ENCODE measurements at regions not wholly inside any gene's neighbourhood (a gene's known extent, or its start where the extent isn't known, plus 50 kb on each side); places are given as distances from the start of the nearest gene placed in this dataset.

GRCh38 chr7:65279795-65280194, 93.9 kb upstream of the ZNF92 start (continued):
- TF ChIP-seq TEAD4 (IDR thresholded peaks at IDR 0.05; ENCODE audit: low read depth, low read length): no peak
- TF ChIP-seq RBBP5 (IDR thresholded peaks at IDR 0.05; ENCODE audit: borderline replicate concordance, low read depth, low read length): no peak
- TF ChIP-seq ASH2L (IDR thresholded peaks at IDR 0.05; ENCODE audit: low read length): no peak
